ENCODE measurements at regions not wholly inside any gene's neighbourhood (a gene's known extent, or its start where the extent isn't known, plus 50 kb on each side); places are given as distances from the start of the nearest gene placed in this dataset.

- no peak for DNase-seq
Observed at GRCh38 chr7:25279705-25280104, 51.4 kb upstream of the NPVF start.

GRCh38 chr7:25280181-25280580, 51.9 kb upstream of the NPVF start:
- DNase-seq, result no peak

- no peak for DNase-seq
Observed at GRCh38 chr7:25282194-25282593, 53.9 kb upstream of the NPVF start.

- DNase-seq, result no peak
Observed at GRCh38 chr7:25286756-25287155, 58.5 kb upstream of the NPVF start.

- DNase-seq, result no peak
Observed at GRCh38 chr7:25287291-25287690, 59.0 kb upstream of the NPVF start.

GRCh38 chr7:25288556-25289307, 60.4 kb upstream of the NPVF start:
- no peak for DNase-seq

GRCh38 chr7:25289518-25289917, 61.2 kb upstream of the NPVF start:
- no peak for DNase-seq

- DNase-seq, result no peak
Observed at GRCh38 chr7:25294624-25295023, 66.3 kb upstream of the NPVF start.

- DNase-seq, result no peak
Observed at GRCh38 chr7:25295387-25295786, 67.1 kb upstream of the NPVF start.

GRCh38 chr7:25296086-25296485, 67.8 kb upstream of the NPVF start:
- no peak for DNase-seq

- no peak for DNase-seq
Observed at GRCh38 chr7:25297278-25297677, 69.0 kb upstream of the NPVF start.

GRCh38 chr7:25303281-25304181, 75.2 kb upstream of the NPVF start:
- no peak for DNase-seq

GRCh38 chr7:25304691-25305090, 76.4 kb upstream of the NPVF start:
- no peak for DNase-seq

- DNase-seq, result no peak
Observed at GRCh38 chr7:25305831-25306230, 77.5 kb upstream of the NPVF start.

- DNase-seq, result no peak
Observed at GRCh38 chr7:25307624-25308023, 79.3 kb upstream of the NPVF start.

GRCh38 chr7:25308246-25308645, 80.0 kb upstream of the NPVF start:
- DNase-seq, result no peak

- DNase-seq, result no peak
Observed at GRCh38 chr7:25308906-25309705, 80.8 kb upstream of the NPVF start.

- DNase-seq, result no peak
Observed at GRCh38 chr7:25310896-25311295, 82.6 kb upstream of the NPVF start.

GRCh38 chr7:25311346-25311745, 83.1 kb upstream of the NPVF start:
- DNase-seq, result no peak

- DNase-seq, result no peak
Observed at GRCh38 chr7:25312968-25313367, 84.7 kb upstream of the NPVF start.

GRCh38 chr7:25313526-25313925, 85.2 kb upstream of the NPVF start:
- DNase-seq, result no peak

- no peak for DNase-seq
Observed at GRCh38 chr7:25314094-25314730, 85.9 kb upstream of the NPVF start.
